Ascending aorta (tissue), 2 donors: ENCODE measurements at regions not wholly inside any gene's neighbourhood (a gene's known extent, or its start where the extent isn't known, plus 50 kb on each side); places are given as distances from the start of the nearest gene placed in this dataset.

Experiments
- DNase-seq, 2 donors: peaks; one replicate each; pipeline ENCODE4 v3.0.0-alpha.2; 2019; ENCODE audit warnings: low spot score in 2 of 2
- H3K27ac ChIP-seq, 2 donors: fragments of 200-600 bp; sonication (generic); one replicate each; pipeline ENCODE4 v1.5.1; 2016 to 2017; ENCODE audit warnings: mild to moderate bottlenecking in 1 of 2
- H3K27me3 ChIP-seq: fragments of 200-600 bp; sonication (generic); one replicate; pipeline ENCODE4 v1.5.1; 2017
- H3K36me3 ChIP-seq, 2 donors: fragments of 200-600 bp; sonication (generic); one replicate each; pipeline ENCODE4 v1.5.1; 2016
- H3K4me1 ChIP-seq, 2 donors: fragments of 200-600 bp; sonication (generic); one replicate each; pipeline ENCODE4 v1.5.1; 2016 to 2017; ENCODE audit warnings: mild to moderate bottlenecking in 1 of 2
- H3K4me3 ChIP-seq, 2 donors: fragments of 200-600 bp; sonication (generic); one replicate each; pipeline ENCODE4 v1.5.1; 2016 to 2017; ENCODE audit warnings: mild to moderate bottlenecking in 1 of 2
- H3K9me3 ChIP-seq, 2 donors: fragments of 200-600 bp; sonication (generic); one replicate each; pipeline ENCODE4 v1.5.1; 2016
- CTCF ChIP-seq, 3 experiments: fragments of 200-600 bp in 2 of 3; fragments of 450-650 bp in 1 of 3; sonication (generic) in 2 of 3; IDR thresholded peaks; one replicate each; pipeline ENCODE4 v1.5.1; 2016 to 2019; ENCODE audit warnings: antibody characterized with exemption in 3 of 3, mild to moderate bottlenecking in 1 of 3, moderate library complexity in 1 of 3
- intact Hi-C: fragments of 100-400 bp; cut with DNase I; formaldehyde crosslinking; loops from one replicate; pipeline ENCODE4 v1.15.1; 2023

GRCh38 chr11:69402251-69402887 lies 79.1 kb upstream of the LINC01488 start:
- no peak for TF ChIP-seq CTCF (IDR thresholded peaks at IDR 0.05)
- no peaks in the 10 kb centered on the region for H3K27me3 ChIP-seq
- no peak for DNase-seq
- H3K4me3 ChIP-seq, result no peak overlapping the region
- no peaks in the 10 kb centered on the region for H3K4me1 ChIP-seq
- H3K27ac ChIP-seq, result no peak overlapping the region
- H3K9me3 ChIP-seq, result no peaks in the 10 kb centered on the region
- no peaks in the 10 kb centered on the region for H3K36me3 ChIP-seq
- intact Hi-C loops, result no loop called here

GRCh38 chr11:69403556-69404215 lies 77.8 kb upstream of the LINC01488 start:
- Histone ChIP-seq H3K4me3 (no peak overlapping the region), H3K4me1 (no peaks in the 10 kb centered on the region), H3K27ac (no peak overlapping the region), H3K36me3 (no peaks in the 10 kb centered on the region), H3K27me3 (no peaks in the 10 kb centered on the region), H3K9me3 (no peaks in the 10 kb centered on the region)
- DNase-seq, result no peak
- intact Hi-C loops, result no loop called here
- no peak for TF ChIP-seq CTCF (IDR thresholded peaks at IDR 0.05)

GRCh38 chr11:69406060-69406459 lies 75.4 kb upstream of the LINC01488 start:
- intact Hi-C loops, result no loop called here
- no peak overlapping the region for H3K4me3 ChIP-seq

GRCh38 chr11:69409812-69410645 lies 71.4 kb upstream of the LINC01488 start:
- Histone ChIP-seq H3K4me1 (peaks cover 0 to 5% of the 10 kb centered on the region in 2 donors), H3K4me3 (no peak overlapping the region), H3K36me3 (no peaks in the 10 kb centered on the region), H3K9me3 (no peaks in the 10 kb centered on the region), H3K27ac (no peak overlapping the region), H3K27me3 (no peaks in the 10 kb centered on the region)
- no peak for DNase-seq
- intact Hi-C loops, result no loop called here
- TF ChIP-seq CTCF (IDR thresholded peaks at IDR 0.05), result no peak

More at GRCh38 chr11:69406060-69406459, 75.4 kb upstream of the LINC01488 start:
- no peak for DNase-seq
- H3K4me1 ChIP-seq, result no peaks in the 10 kb centered on the region
- no peaks in the 10 kb centered on the region for H3K36me3 ChIP-seq
- no peak for TF ChIP-seq CTCF (IDR thresholded peaks at IDR 0.05)
- H3K27me3 ChIP-seq, result no peaks in the 10 kb centered on the region
- H3K27ac ChIP-seq, result no peak overlapping the region
- H3K9me3 ChIP-seq, result no peaks in the 10 kb centered on the region

GRCh38 chr11:69411257-69411924 lies 70.1 kb upstream of the LINC01488 start:
- intact Hi-C loops, result no loop called here
- no peak overlapping the region for H3K4me3 ChIP-seq
- peaks cover 0 to 10% of the 10 kb centered on the region in 2 donors for H3K4me1 ChIP-seq
- DNase-seq, result no peak
- H3K36me3 ChIP-seq, result no peaks in the 10 kb centered on the region
- H3K27me3 ChIP-seq, result no peaks in the 10 kb centered on the region
- no peak for TF ChIP-seq CTCF (IDR thresholded peaks at IDR 0.05)
- no peaks in the 10 kb centered on the region for H3K9me3 ChIP-seq
- H3K27ac ChIP-seq, result no peak overlapping the region
